ENCODE measurements at regions not wholly inside any gene's neighbourhood (a gene's known extent, or its start where the extent isn't known, plus 50 kb on each side); places are given as distances from the start of the nearest gene placed in this dataset.

DNA sequence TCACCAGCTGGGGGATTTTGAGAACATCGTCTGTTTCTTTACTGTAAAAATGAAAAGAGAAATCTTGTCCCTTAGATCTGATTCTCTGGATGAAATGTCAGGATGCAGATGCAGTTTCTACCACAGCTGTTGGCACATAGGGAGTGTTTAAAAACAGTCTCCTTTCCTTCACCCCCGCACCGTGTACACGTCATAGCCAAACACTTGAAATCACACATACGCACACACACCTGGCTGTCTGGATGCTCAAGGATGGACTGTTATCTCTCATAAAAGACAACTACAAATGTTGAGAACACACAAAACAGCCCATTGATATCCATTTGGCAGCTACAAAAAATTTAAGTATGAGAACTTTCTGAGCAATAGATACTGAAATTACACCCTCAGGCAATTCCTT lies 275.8 kb upstream of the CLNK start:
- TF ChIP-seq EP300 (IDR thresholded peaks at IDR 0.05) (no peak), KDM1A (IDR thresholded peaks at IDR 0.05; ENCODE audit: low read depth) (no peak), HOXB5 (CRISPR knock-in tag; IDR thresholded peaks at IDR 0.05) (no peak), CHD4 (IDR thresholded peaks at IDR 0.05; ENCODE audit: borderline replicate concordance) (no peak), RAD21 (conservative IDR thresholded peaks at IDR 0.05 in 1 of 2, IDR thresholded peaks at IDR 0.05 in 1 of 2) (no peak), POLR2A (IDR thresholded peaks at IDR 0.05; ENCODE audit: low read length) (no peak), JUNB (IDR thresholded peaks at IDR 0.05) (no peak)
- TF ChIP-seq, protein P1, sequence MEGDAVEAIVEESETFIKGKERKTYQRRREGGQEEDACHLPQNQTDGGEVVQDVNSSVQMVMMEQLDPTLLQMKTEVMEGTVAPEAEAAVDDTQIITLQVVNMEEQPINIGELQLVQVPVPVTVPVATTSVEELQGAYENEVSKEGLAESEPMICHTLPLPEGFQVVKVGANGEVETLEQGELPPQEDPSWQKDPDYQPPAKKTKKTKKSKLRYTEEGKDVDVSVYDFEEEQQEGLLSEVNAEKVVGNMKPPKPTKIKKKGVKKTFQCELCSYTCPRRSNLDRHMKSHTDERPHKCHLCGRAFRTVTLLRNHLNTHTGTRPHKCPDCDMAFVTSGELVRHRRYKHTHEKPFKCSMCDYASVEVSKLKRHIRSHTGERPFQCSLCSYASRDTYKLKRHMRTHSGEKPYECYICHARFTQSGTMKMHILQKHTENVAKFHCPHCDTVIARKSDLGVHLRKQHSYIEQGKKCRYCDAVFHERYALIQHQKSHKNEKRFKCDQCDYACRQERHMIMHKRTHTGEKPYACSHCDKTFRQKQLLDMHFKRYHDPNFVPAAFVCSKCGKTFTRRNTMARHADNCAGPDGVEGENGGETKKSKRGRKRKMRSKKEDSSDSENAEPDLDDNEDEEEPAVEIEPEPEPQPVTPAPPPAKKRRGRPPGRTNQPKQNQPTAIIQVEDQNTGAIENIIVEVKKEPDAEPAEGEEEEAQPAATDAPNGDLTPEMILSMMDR (IDR thresholded peaks at IDR 0.05) = no peak

Measured in A549 (cell line).